GM19328 (cell line): ENCODE measurements at regions not wholly inside any gene's neighbourhood (a gene's known extent, or its start where the extent isn't known, plus 50 kb on each side); places are given as distances from the start of the nearest gene placed in this dataset.

Experiments used
- ATAC-seq: cut with Tn5 transposase; IDR thresholded peaks from one replicate; pipeline ENCODE4 v1.9.1; 2021; ENCODE audit warnings: mild to moderate bottlenecking, moderate library complexity; ENCODE audit not compliant: unreplicated experiment

GRCh38 chr20:24813080-24813479, 136.0 kb upstream of the CST7 start:
- ATAC-seq: no peak

GRCh38 chr20:24813496-24813895, 135.6 kb upstream of the CST7 start:
- ATAC-seq: no peak

GRCh38 chr20:24813936-24814335, 135.1 kb upstream of the CST7 start:
- no peak for ATAC-seq

- no peak for ATAC-seq
Measured at GRCh38 chr20:24814556-24815195, 134.4 kb upstream of the CST7 start.

DNA sequence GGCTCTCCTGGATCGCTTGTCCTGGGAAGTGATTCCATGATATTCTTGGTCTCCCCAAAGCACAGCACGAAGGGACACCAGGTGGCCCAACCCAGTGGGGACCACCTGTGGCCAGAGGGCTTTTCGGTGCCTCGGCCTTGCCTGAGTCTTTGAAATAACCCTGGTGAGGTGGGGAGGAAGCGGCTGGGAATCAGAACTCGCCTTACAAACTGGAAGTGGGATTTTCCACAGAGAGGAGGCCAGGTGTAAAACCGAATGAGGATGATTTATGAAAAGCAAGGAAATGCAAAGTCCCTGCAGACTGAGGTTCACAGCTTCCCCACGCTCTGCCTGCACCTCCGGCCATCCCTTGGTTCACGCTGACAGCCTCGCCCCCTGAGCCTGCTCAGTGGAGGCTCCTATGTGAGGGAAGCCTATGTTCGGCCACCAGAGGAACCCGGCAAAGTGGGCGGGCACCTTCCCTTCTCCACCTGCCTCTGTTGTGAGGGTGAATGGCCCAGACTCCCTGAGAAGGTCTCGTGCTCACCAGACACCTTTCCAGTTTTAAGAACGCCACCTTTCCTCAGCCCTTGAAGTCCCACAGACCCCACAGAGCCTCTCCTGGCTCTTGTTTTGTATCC, 133.8 kb upstream of the CST7 start:
- no peak for ATAC-seq

DNA sequence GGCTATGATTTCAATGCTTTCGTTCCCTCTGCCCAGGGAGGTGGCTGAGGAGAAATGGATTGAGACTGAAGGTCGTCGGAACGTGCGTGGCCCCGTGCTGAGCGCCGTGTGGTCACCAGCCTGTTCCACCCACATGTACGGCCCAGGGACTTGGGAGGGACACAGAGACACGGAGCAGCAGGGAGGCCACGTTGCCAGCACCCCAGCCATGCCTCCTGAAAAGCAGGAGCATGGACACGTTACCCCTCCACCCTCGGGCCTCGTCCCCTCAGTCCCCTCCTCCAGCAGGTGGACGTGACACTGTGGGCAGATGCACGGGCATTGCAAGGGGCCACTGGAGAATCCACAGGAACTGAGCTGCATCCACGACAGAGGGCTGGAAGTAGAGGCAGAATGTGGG, 133.1 kb upstream of the CST7 start:
- no peak for ATAC-seq

- no peak for ATAC-seq
Measured at GRCh38 chr20:24816431-24816830, 132.6 kb upstream of the CST7 start.

GRCh38 chr20:24816907-24817306, 132.2 kb upstream of the CST7 start:
- no peak for ATAC-seq

- ATAC-seq: no peak
Measured at GRCh38 chr20:24817351-24817750, 131.7 kb upstream of the CST7 start.

- no peak for ATAC-seq
Measured at GRCh38 chr20:24818056-24818455, 131.0 kb upstream of the CST7 start.

DNA sequence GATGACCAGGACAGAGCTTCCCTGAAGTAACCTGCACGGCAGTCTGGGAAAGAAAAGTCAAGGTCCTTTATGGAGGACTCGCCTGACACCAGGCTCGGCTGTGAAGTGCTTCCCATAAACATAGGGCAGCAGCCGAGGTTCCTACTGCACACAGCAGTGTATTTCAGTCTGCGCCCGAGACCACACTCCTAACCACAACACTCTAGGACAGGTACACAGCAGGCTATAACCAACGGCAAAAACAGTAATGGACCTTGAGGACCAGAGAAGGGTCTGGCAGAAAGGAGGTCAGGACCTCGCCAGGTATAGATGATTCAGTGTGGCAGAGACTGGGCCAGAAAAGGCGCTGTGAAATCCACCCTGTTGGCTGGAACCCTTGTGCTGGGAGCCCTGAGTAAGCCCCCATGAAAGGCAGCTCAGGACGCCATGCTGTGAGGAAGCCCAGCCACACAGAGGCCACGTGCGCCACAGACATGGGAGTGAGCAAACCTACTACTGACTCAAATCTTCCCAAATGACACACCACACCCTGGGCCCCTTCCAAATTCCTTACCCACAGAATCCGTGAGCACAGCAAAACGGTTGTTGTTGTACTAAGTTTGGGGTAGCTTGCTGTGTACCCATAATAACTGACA, 129.6 kb upstream of the CST7 start:
- no peak for ATAC-seq

DNA sequence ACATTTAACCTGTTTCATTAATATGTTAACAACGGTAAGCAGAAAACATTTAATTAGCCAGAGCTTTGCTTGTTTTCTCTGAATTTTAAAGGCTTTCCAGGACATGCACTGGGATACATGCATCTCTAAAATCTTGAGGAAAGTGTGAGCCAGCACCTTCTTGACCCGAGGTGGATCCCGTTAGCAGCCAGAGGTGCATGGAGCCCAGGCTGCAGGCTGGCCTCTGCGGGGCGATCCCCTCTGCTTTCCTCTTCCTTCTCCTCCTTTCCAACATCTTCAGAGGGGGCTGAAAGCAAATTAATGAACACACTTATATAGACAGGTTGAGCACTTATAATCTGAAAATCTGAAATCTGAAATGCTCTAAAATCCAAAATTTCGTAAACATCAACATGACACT, 128.7 kb upstream of the CST7 start:
- ATAC-seq: no peak

DNA sequence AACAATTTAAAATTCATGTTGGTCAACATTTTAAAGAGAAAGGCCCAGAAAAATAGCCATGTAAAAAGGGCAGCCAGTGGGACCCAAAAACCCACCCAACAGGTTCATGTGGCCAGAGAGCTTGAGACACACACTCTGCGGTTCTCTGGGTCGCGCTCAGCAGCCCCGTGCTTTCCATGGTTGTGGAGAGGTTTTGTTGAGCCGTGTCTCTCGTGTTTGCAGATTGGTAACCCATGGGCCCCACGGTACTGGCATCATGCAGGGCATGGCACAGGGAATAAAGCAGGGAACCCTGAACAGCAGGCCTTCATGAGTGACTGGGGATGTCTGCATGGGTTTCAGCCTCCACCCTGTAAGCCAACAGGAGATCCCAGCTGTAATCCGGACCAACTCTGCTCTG, 127.7 kb upstream of the CST7 start:
- no peak for ATAC-seq

DNA sequence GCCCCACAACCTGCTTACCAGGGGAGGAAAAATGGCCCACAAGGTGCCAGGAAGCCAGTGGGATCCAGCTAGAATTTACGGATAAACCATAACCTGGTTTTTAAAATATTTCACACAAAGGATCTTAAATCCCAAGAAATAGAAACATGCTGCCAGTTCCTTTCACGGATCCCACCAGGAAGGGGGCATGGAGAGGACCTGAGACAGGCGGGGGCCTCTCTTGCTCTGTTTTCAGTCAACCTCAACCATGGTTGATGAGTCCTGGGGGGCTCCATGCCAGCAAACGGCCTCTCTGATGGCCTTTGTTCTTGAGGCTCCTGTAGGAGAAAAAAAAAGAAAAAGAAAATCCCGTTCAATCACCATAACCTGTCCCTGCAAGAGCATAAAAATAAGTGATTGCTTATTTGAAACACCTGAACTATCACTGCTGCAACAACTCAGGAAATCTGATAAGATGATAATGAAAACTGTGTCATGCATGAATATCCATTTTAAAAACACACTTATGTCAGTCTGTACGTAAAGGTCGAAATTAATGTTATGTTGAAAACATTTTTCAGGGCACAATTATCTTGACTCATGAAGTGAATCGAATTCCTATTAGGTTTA, 125.8 kb upstream of the CST7 start:
- ATAC-seq: no peak

GRCh38 chr20:24823989-24824693, 124.9 kb upstream of the CST7 start:
- no peak for ATAC-seq

- no peak for ATAC-seq
Measured at GRCh38 chr20:24825591-24825990, 123.5 kb upstream of the CST7 start.

DNA sequence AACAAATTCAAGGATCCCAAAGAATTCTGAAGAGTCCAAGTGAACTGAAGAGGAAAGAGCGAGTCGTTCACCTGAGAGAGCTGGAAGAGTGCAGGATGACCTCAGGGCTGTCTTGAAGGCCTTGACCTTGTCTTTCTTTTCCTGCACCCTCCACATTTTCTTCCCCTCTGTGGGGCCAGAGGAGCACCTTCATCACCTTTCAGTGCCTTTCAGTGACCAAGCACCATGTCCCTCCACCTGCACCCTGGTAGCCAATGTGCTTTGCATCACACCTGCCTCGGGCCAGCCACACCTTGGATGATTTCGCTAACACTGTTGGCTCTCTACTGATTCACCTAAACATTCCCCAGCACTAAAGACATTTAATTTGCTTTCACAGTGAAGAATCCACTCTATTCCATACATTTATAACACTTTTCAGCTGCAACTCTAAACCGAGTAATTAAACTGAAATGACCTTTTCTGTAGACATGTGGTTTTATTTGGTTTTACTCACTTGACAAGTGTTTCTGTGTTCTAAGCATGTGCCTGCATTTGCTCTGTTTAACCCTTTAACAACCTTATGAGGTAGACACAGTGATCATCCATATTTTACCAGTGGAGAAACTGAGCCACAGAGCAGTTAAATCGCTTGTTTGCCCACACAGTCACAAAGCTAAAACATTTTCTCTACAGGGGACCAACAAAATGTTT, 121.3 kb upstream of the CST7 start:
- no peak for ATAC-seq

DNA sequence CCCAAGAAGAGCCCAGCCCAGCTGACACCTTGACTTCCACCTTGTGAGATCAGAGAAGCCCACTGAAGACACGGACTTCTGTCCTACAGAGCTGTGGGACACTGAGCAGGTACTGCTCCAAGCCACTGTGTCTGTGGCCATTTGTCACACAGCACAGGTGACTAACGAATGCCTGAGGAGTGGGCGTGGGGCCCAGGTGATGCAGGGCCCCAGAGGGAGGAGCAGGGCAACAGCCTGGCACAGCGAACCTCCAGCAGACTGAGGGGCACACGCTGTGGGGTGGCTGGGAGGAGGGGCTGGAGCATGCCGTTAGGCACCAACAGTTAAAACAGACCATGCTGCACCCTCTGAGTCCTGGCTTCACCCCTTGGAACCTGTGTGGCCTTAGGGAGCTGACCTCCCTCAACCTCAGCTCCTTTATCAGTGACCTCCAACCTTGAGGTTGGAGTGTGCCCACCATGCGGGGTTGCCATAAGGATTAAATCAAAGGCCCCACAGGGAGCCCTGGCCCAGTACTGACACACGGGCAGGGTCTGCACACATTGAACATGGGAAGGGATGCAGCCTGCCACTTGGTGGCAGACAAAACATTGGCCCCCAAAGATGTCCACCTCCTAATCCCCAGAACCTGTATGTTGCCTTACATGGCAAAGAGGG, 119.9 kb upstream of the CST7 start:
- ATAC-seq: no peak

- no peak for ATAC-seq
Measured at GRCh38 chr20:24829649-24830370, 119.3 kb upstream of the CST7 start.

GRCh38 chr20:24830649-24831048, 118.4 kb upstream of the CST7 start:
- ATAC-seq: no peak
